ENCODE measurements at regions not wholly inside any gene's neighbourhood (a gene's known extent, or its start where the extent isn't known, plus 50 kb on each side); places are given as distances from the start of the nearest gene placed in this dataset.

GRCh38 chr5:82640916-82641315, 362.8 kb upstream of the RPS23 start:
- Histone ChIP-seq H3K9ac (no peak overlapping the region), H2AFZ (peak overlapping the region; percentile 43), H3K36me3 (ENCODE audit: control insufficient read depth, insufficient read depth, low read length) (no peaks in the 10 kb centered on the region), H3K27me3 (ENCODE audit: control insufficient read depth, insufficient read depth, low read length) (no peaks in the 10 kb centered on the region), H3K4me3 (ENCODE audit: low read depth, low read length) (no peak overlapping the region), H3K4me2 (ENCODE audit: low read length) (no peak overlapping the region), H3K27ac (no peak overlapping the region), H3K79me2 (no peaks in the 10 kb centered on the region), H3K9me3 (ENCODE audit: control insufficient read depth, low read length) (no peaks in the 10 kb centered on the region), H3K4me1 (peaks cover 23% of the 10 kb centered on the region)
- TF ChIP-seq CTCF (IDR thresholded peaks at IDR 0.05) = no peak

GRCh38 chr5:82639393-82640144, 361.4 kb upstream of the RPS23 start:
- H2AFZ ChIP-seq = peak overlapping the region; percentile 55
- H3K9me3 ChIP-seq (ENCODE audit: control insufficient read depth, low read length) = no peaks in the 10 kb centered on the region
- H3K4me1 ChIP-seq = peaks cover 23% of the 10 kb centered on the region
- H3K79me2 ChIP-seq = no peaks in the 10 kb centered on the region
- no peak for TF ChIP-seq CTCF (IDR thresholded peaks at IDR 0.05)
- H3K36me3 ChIP-seq (ENCODE audit: control insufficient read depth, insufficient read depth, low read length) = no peaks in the 10 kb centered on the region
- no peaks in the 10 kb centered on the region for H3K27me3 ChIP-seq (ENCODE audit: control insufficient read depth, insufficient read depth, low read length)
- peak overlapping the region; percentile 75 for H3K27ac ChIP-seq
- H3K4me2 ChIP-seq (ENCODE audit: low read length) = peak overlapping the region; percentile 46
- H3K4me3 ChIP-seq (ENCODE audit: low read depth, low read length) = peak overlapping the region; percentile 23
- H3K9ac ChIP-seq = no peak overlapping the region

- Histone ChIP-seq H3K4me1 (peaks cover 23% of the 10 kb centered on the region), H3K36me3 (ENCODE audit: control insufficient read depth, insufficient read depth, low read length) (no peaks in the 10 kb centered on the region), H3K9me3 (ENCODE audit: control insufficient read depth, low read length) (no peaks in the 10 kb centered on the region), H2AFZ (no peak overlapping the region), H3K9ac (no peak overlapping the region), H3K4me3 (ENCODE audit: low read depth, low read length) (no peak overlapping the region), H3K79me2 (no peaks in the 10 kb centered on the region), H3K27ac (no peak overlapping the region), H3K4me2 (ENCODE audit: low read length) (no peak overlapping the region), H3K27me3 (ENCODE audit: control insufficient read depth, insufficient read depth, low read length) (no peaks in the 10 kb centered on the region)
- TF ChIP-seq CTCF (IDR thresholded peaks at IDR 0.05) = no peak
These were observed 358.4 kb upstream of the RPS23 start for GRCh38 chr5:82636591-82636990.

GRCh38 chr5:82635561-82636288, 357.6 kb upstream of the RPS23 start:
- H3K4me2 ChIP-seq (ENCODE audit: low read length) = no peak overlapping the region
- H3K36me3 ChIP-seq (ENCODE audit: control insufficient read depth, insufficient read depth, low read length) = no peaks in the 10 kb centered on the region
- H3K4me1 ChIP-seq = peaks cover 17% of the 10 kb centered on the region
- no peaks in the 10 kb centered on the region for H3K79me2 ChIP-seq
- no peak for TF ChIP-seq CTCF (IDR thresholded peaks at IDR 0.05)
- no peak overlapping the region for H3K9ac ChIP-seq
- no peak overlapping the region for H3K27ac ChIP-seq
- H3K9me3 ChIP-seq (ENCODE audit: control insufficient read depth, low read length) = no peaks in the 10 kb centered on the region
- no peak overlapping the region for H2AFZ ChIP-seq
- H3K27me3 ChIP-seq (ENCODE audit: control insufficient read depth, insufficient read depth, low read length) = no peaks in the 10 kb centered on the region
- no peak overlapping the region for H3K4me3 ChIP-seq (ENCODE audit: low read depth, low read length)

Measured in parathyroid adenoma (tissue), 2 donors.